ENCODE measurements at regions not wholly inside any gene's neighbourhood (a gene's known extent, or its start where the extent isn't known, plus 50 kb on each side); places are given as distances from the start of the nearest gene placed in this dataset.
"Not testable (repeated sequence)": the region's sequence is repeated elsewhere in the genome, so short reads cannot be mapped to it uniquely, and the experiment has no call there.

DNA sequence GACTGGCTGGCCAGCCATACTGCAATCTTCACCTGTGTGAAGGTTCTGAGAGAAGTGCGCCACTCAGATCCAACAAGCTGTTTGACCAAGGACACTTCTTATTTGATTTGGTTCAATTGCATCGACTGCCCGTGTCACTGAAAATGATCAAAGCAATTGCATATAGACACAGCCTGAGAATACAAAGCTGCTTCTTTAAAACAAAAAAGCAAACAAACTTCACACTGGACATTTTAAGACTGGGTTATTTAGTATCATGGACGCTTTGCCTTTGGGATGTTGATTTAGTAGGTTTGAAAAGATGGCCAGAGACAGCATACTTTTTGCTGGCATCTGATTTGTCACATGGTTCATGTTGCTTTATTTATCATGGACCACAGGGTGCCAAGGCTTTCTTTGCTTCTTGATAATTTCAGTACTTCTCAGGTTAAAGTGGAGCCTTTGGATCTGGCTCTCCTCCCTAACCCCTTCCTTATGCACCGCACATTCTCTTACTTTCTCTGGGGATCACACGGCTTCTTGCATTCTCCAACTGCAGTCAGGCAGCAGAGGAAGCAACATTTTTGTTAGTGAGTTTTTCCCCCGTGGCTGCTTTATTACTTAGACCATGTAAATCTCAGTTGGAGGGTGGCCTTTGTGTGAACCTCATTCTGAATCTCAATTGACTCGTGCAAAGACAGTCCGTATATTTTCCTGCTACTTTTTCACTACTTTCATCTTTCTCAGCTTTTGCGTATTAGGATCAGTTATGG is 151.0 kb downstream of the CD47 start:
- DNase-seq: no peak

DNA sequence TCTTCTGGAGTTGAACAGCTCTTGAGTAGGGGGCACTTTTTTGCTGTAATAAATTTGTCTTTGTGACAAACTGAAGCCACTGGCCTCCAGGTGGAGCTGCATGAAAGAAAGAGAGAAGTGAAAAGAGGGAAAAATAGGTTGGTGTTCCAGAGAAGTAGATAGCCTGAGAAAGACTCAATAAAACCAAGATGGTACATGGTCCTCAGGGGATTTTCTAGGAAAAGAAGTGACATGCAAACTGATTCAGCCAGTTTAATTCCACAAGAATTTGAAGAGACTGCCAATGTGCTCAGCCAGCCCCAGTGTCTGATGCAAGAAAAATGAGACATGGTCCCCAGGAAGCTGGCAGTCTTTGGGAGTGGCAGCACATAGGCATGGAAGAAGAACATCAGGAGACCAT is 152.7 kb downstream of the CD47 start:
- no peak for DNase-seq

- no peak for DNase-seq
Measured at GRCh38 chr3:107934808-107935207, 156.0 kb downstream of the CD47 start.

DNA sequence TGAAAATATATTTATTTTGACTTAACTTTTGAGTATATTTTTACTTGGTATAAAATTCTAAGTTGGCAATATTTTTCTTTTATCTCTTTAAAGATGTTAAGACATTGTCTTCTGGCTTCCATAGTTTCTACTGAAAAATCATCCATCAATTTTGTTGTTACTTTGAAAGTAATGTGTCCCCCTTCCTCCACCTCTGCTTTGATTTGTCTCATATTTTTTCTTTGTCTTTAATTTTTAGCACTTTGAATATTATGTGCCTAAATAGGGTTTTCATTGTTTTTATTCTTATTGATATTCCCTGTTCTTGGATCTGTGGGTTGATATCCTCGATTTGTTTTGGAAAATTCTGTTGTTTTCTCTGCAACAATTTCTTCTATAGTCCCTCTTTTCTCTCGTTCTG is 157.4 kb downstream of the CD47 start:
- no peak for DNase-seq

DNA sequence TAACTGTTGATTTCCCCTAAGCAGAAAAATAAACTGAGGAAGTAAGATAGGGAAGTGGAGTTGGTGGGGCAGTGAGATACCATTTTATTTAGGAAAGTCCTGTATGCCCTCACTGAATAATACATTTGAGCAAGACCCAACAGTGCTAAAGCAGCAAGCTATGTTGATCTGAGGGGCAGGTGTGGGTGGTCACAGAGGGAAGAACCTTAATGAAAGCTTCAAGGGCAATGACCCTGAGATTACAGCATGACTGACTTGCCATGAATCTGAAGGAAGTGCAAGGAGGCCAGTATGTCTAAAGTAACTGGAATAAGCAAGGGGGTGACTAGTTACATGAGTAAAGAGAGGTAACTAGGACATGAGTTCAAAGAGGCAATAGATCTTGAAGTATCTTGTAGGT is 159.5 kb downstream of the CD47 start:
- no peak for DNase-seq

- no peak for DNase-seq
Measured at GRCh38 chr3:107929088-107929487, 161.7 kb downstream of the CD47 start.

GRCh38 chr3:107928084-107928445 is 162.8 kb downstream of the CD47 start:
- no peak for DNase-seq

GRCh38 chr3:107927361-107928083 is 163.3 kb downstream of the CD47 start:
- peak; percentile 62 for DNase-seq

DNA sequence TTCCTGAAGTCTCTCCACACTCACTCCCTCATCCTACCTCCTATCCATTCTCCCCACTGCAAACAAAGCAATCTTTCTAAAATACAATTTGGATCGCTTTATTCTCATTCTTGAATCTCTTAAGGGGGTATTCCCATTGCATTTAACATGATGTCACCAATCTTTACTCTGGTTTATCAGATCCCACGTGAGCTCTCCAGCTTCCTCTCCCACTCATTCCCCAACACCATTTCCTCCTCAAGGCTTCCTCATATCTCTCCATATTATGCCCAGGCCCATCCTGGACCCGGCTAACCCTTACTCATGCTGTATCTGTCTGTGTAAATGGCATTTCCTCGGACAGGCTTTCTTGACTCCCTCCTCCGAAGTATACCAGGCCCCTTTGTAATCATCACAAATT is 165.0 kb downstream of the CD47 start:
- DNase-seq: no peak

GRCh38 chr3:107921038-107921437 is 169.8 kb downstream of the CD47 start:
- DNase-seq: no peak

GRCh38 chr3:107920538-107920937 is 170.3 kb downstream of the CD47 start:
- no peak for DNase-seq

DNA sequence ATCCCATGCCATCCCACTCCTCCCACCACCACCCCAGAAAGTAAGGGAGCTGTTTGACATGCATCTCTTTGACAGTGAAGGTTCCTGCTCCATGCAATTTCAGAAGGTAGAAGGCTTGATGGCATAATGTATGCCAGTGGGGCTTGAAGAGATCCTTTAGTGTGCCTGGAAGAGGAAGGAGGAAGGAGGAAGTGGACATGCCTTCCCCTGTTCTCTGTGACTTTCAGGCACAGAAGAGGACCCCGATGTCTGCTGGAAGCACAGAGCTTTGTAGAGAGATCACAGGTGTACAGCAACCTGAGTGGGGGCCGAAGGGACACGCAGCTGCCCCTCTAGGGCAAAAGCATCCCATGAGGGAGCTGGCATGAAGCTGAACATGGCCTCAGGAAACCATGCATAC is 171.6 kb downstream of the CD47 start:
- DNase-seq: no peak

DNA sequence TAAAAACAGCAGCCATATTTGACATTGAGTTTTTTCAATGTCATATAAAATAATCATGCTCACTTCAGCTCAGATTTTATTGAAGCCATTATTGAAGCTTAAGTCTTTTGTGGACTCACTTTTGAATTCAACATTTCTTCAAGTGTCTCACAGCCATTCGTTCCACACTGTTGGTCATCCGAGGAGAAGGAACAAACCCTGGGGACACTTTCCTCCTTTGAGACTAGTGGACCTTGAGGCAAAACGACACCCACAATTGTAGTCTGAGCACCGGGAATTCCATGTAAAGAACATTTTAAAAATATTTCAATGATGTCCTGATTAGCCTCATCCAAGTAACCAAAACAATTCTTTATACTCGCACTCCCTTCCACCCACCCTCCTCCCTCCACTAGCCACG is 174.7 kb downstream of the CD47 start:
- DNase-seq: no peak

DNA sequence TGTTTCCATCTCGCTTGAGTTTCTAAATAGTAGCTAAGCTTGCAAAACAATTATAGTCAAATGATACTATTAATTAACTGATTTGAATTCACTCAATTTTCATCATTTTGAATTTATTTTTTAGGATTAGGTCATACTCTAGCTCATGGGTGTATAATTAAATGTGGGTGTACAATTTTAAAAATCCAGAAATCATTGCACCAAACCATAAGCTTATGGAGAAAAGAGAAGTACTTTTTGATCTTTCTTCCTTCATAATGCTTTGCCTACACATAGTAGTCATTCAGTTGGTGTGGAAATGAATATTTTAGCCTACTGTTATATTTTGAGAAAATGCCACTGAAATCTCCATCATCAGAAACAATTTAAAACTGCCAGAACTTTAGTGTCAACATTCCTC is 175.1 kb downstream of the CD47 start:
- no peak for DNase-seq

- no peak for DNase-seq
Measured at GRCh38 chr3:107913701-107914100, 177.1 kb downstream of the CD47 start.

DNA sequence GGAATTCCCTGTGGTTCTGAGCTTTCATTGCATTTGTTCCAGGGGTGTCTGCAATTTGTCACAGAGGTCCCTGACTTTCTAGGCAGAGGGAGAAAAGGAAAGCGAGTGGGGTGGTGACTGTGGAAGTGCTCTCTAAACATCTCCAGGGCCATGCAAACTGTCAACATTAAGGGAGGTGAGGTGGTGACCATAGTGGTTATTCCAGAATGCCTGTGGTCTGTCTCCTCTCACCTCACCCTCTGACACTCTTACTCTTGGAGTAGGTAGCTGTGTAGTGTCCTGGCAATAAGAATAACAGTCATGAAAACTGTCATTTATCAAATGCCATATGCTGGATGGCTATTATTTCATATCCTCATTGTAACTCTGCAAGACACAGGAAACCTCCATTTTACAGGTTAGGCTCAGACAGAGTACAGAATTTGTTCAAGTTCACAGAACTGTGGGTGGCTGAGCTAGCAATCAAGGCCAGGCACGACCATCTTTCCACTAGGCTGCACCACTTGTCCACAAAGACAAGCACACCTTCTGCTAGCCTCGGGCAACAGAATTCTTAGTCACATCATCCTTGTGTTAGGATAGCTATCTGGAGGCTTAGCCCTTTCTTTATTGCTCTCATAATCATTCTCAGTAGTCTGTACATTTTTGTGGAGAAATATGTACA is 179.4 kb downstream of the CD47 start:
- no peak for DNase-seq

GRCh38 chr3:107910713-107911259 is 180.0 kb downstream of the CD47 start:
- no peak for DNase-seq

GRCh38 chr3:107909583-107909982 is 181.2 kb downstream of the CD47 start:
- DNase-seq: not testable (repeated sequence)

- DNase-seq: no peak
Measured at GRCh38 chr3:107907996-107908395, 182.8 kb downstream of the CD47 start.

GRCh38 chr3:107904536-107905066 is 186.2 kb downstream of the CD47 start:
- DNase-seq: no peak

- no peak for DNase-seq
Measured at GRCh38 chr3:107899990-107900651, 190.7 kb downstream of the CD47 start.

- no peak for DNase-seq
Measured at GRCh38 chr3:107897471-107898061, 193.3 kb downstream of the CD47 start.

GRCh38 chr3:107894998-107895397 is 195.8 kb downstream of the CD47 start:
- no peak for DNase-seq

Measured in NCI-H526 treated with DMSO at 0.1 percent for 48 hours (cell line).